ENCODE measurements at regions not wholly inside any gene's neighbourhood (a gene's known extent, or its start where the extent isn't known, plus 50 kb on each side); places are given as distances from the start of the nearest gene placed in this dataset.
"Not testable (repeated sequence)": the region's sequence is repeated elsewhere in the genome, so short reads cannot be mapped to it uniquely, and the experiment has no call there.

GRCh38 chr14:53626761-53627160 is 329.9 kb downstream of the BMP4 start:
- H3K27ac ChIP-seq (ENCODE audit: insufficient read depth, low read length, poor library complexity, severe bottlenecking): no peak overlapping the region
- no peaks in the 10 kb centered on the region for H3K9me3 ChIP-seq (ENCODE audit: control insufficient read depth, low read length)
- H3K36me3 ChIP-seq (ENCODE audit: control insufficient read depth, insufficient read depth, low read length): no peaks in the 10 kb centered on the region
- no peaks in the 10 kb centered on the region for H3K27me3 ChIP-seq (replicated peaks; ENCODE audit: control insufficient read depth, insufficient read depth, low read length, poor library complexity, severe bottlenecking)
- DNase-seq: no peak
- H3K4me1 ChIP-seq (ENCODE audit: control insufficient read depth, insufficient read depth, low read length, poor library complexity, severe bottlenecking): no peaks in the 10 kb centered on the region
- no peak overlapping the region for H3K4me3 ChIP-seq (ENCODE audit: insufficient read depth, low read depth, low read length, poor library complexity, severe bottlenecking)

- no peaks in the 10 kb centered on the region for H3K4me1 ChIP-seq (ENCODE audit: control insufficient read depth, insufficient read depth, low read length, poor library complexity, severe bottlenecking)
- H3K9me3 ChIP-seq (ENCODE audit: control insufficient read depth, low read length): no peaks in the 10 kb centered on the region
- no peak for DNase-seq
- H3K4me3 ChIP-seq (ENCODE audit: insufficient read depth, low read depth, low read length, poor library complexity, severe bottlenecking): no peak overlapping the region
- H3K27me3 ChIP-seq (replicated peaks; ENCODE audit: control insufficient read depth, insufficient read depth, low read length, poor library complexity, severe bottlenecking): no peaks in the 10 kb centered on the region
- no peak overlapping the region for H3K27ac ChIP-seq (ENCODE audit: insufficient read depth, low read length, poor library complexity, severe bottlenecking)
- H3K36me3 ChIP-seq (ENCODE audit: control insufficient read depth, insufficient read depth, low read length): no peaks in the 10 kb centered on the region
These were observed 334.2 kb downstream of the BMP4 start for GRCh38 chr14:53622447-53622846.

- Histone ChIP-seq H3K9me3 (ENCODE audit: control insufficient read depth, low read length) (no peaks in the 10 kb centered on the region), H3K27me3 (replicated peaks; ENCODE audit: control insufficient read depth, insufficient read depth, low read length, poor library complexity, severe bottlenecking) (no peaks in the 10 kb centered on the region), H3K27ac (ENCODE audit: insufficient read depth, low read length, poor library complexity, severe bottlenecking) (no peak overlapping the region), H3K4me3 (ENCODE audit: insufficient read depth, low read depth, low read length, poor library complexity, severe bottlenecking) (no peak overlapping the region), H3K4me1 (ENCODE audit: control insufficient read depth, insufficient read depth, low read length, poor library complexity, severe bottlenecking) (no peaks in the 10 kb centered on the region), H3K36me3 (ENCODE audit: control insufficient read depth, insufficient read depth, low read length) (no peaks in the 10 kb centered on the region)
- DNase-seq: no peak
These were observed 334.7 kb downstream of the BMP4 start for GRCh38 chr14:53621921-53622320.

GRCh38 chr14:53621433-53621832 is 335.2 kb downstream of the BMP4 start:
- no peaks in the 10 kb centered on the region for H3K9me3 ChIP-seq (ENCODE audit: control insufficient read depth, low read length)
- no peaks in the 10 kb centered on the region for H3K4me1 ChIP-seq (ENCODE audit: control insufficient read depth, insufficient read depth, low read length, poor library complexity, severe bottlenecking)
- H3K27me3 ChIP-seq (replicated peaks; ENCODE audit: control insufficient read depth, insufficient read depth, low read length, poor library complexity, severe bottlenecking): no peaks in the 10 kb centered on the region
- H3K27ac ChIP-seq (ENCODE audit: insufficient read depth, low read length, poor library complexity, severe bottlenecking): no peak overlapping the region
- no peaks in the 10 kb centered on the region for H3K36me3 ChIP-seq (ENCODE audit: control insufficient read depth, insufficient read depth, low read length)
- no peak for DNase-seq
- H3K4me3 ChIP-seq (ENCODE audit: insufficient read depth, low read depth, low read length, poor library complexity, severe bottlenecking): no peak overlapping the region

GRCh38 chr14:53620890-53621289 is 335.7 kb downstream of the BMP4 start:
- no peaks in the 10 kb centered on the region for H3K36me3 ChIP-seq (ENCODE audit: control insufficient read depth, insufficient read depth, low read length)
- no peaks in the 10 kb centered on the region for H3K4me1 ChIP-seq (ENCODE audit: control insufficient read depth, insufficient read depth, low read length, poor library complexity, severe bottlenecking)
- no peaks in the 10 kb centered on the region for H3K9me3 ChIP-seq (ENCODE audit: control insufficient read depth, low read length)
- no peak for DNase-seq
- no peak overlapping the region for H3K27ac ChIP-seq (ENCODE audit: insufficient read depth, low read length, poor library complexity, severe bottlenecking)
- no peak overlapping the region for H3K4me3 ChIP-seq (ENCODE audit: insufficient read depth, low read depth, low read length, poor library complexity, severe bottlenecking)
- H3K27me3 ChIP-seq (replicated peaks; ENCODE audit: control insufficient read depth, insufficient read depth, low read length, poor library complexity, severe bottlenecking): no peaks in the 10 kb centered on the region

GRCh38 chr14:53620317-53620716 is 336.3 kb downstream of the BMP4 start:
- H3K36me3 ChIP-seq (ENCODE audit: control insufficient read depth, insufficient read depth, low read length): no peaks in the 10 kb centered on the region
- H3K4me3 ChIP-seq (ENCODE audit: insufficient read depth, low read depth, low read length, poor library complexity, severe bottlenecking): no peak overlapping the region
- DNase-seq: no peak
- H3K9me3 ChIP-seq (ENCODE audit: control insufficient read depth, low read length): no peaks in the 10 kb centered on the region
- H3K4me1 ChIP-seq (ENCODE audit: control insufficient read depth, insufficient read depth, low read length, poor library complexity, severe bottlenecking): no peaks in the 10 kb centered on the region
- no peaks in the 10 kb centered on the region for H3K27me3 ChIP-seq (replicated peaks; ENCODE audit: control insufficient read depth, insufficient read depth, low read length, poor library complexity, severe bottlenecking)
- no peak overlapping the region for H3K27ac ChIP-seq (ENCODE audit: insufficient read depth, low read length, poor library complexity, severe bottlenecking)

GRCh38 chr14:53619691-53620231 is 336.9 kb downstream of the BMP4 start:
- Histone ChIP-seq H3K27ac (ENCODE audit: insufficient read depth, low read length, poor library complexity, severe bottlenecking) (no peak overlapping the region), H3K4me1 (ENCODE audit: control insufficient read depth, insufficient read depth, low read length, poor library complexity, severe bottlenecking) (no peaks in the 10 kb centered on the region), H3K27me3 (replicated peaks; ENCODE audit: control insufficient read depth, insufficient read depth, low read length, poor library complexity, severe bottlenecking) (no peaks in the 10 kb centered on the region), H3K4me3 (ENCODE audit: insufficient read depth, low read depth, low read length, poor library complexity, severe bottlenecking) (no peak overlapping the region), H3K36me3 (ENCODE audit: control insufficient read depth, insufficient read depth, low read length) (no peaks in the 10 kb centered on the region), H3K9me3 (ENCODE audit: control insufficient read depth, low read length) (no peaks in the 10 kb centered on the region)
- DNase-seq: no peak

- not testable (repeated sequence) for H3K27me3 ChIP-seq (replicated peaks; ENCODE audit: control insufficient read depth, insufficient read depth, low read length, poor library complexity, severe bottlenecking); DNase-seq; H3K27ac ChIP-seq (ENCODE audit: insufficient read depth, low read length, poor library complexity, severe bottlenecking); H3K4me3 ChIP-seq (ENCODE audit: insufficient read depth, low read depth, low read length, poor library complexity, severe bottlenecking); H3K9me3 ChIP-seq (ENCODE audit: control insufficient read depth, low read length); H3K36me3 ChIP-seq (ENCODE audit: control insufficient read depth, insufficient read depth, low read length); H3K4me1 ChIP-seq (ENCODE audit: control insufficient read depth, insufficient read depth, low read length, poor library complexity, severe bottlenecking)
These were observed 340.1 kb downstream of the BMP4 start for GRCh38 chr14:53616536-53616935.

- no peak for DNase-seq
- no peak overlapping the region for H3K4me3 ChIP-seq (ENCODE audit: insufficient read depth, low read depth, low read length, poor library complexity, severe bottlenecking)
- H3K27ac ChIP-seq (ENCODE audit: insufficient read depth, low read length, poor library complexity, severe bottlenecking): no peak overlapping the region
- H3K27me3 ChIP-seq (replicated peaks; ENCODE audit: control insufficient read depth, insufficient read depth, low read length, poor library complexity, severe bottlenecking): no peaks in the 10 kb centered on the region
- H3K9me3 ChIP-seq (ENCODE audit: control insufficient read depth, low read length): no peaks in the 10 kb centered on the region
- H3K4me1 ChIP-seq (ENCODE audit: control insufficient read depth, insufficient read depth, low read length, poor library complexity, severe bottlenecking): no peaks in the 10 kb centered on the region
- no peaks in the 10 kb centered on the region for H3K36me3 ChIP-seq (ENCODE audit: control insufficient read depth, insufficient read depth, low read length)
These were observed 341.4 kb downstream of the BMP4 start for GRCh38 chr14:53615252-53615651.

GRCh38 chr14:53613404-53614253 is 343.0 kb downstream of the BMP4 start:
- H3K27me3 ChIP-seq (replicated peaks; ENCODE audit: control insufficient read depth, insufficient read depth, low read length, poor library complexity, severe bottlenecking): no peaks in the 10 kb centered on the region
- no peaks in the 10 kb centered on the region for H3K4me1 ChIP-seq (ENCODE audit: control insufficient read depth, insufficient read depth, low read length, poor library complexity, severe bottlenecking)
- no peaks in the 10 kb centered on the region for H3K36me3 ChIP-seq (ENCODE audit: control insufficient read depth, insufficient read depth, low read length)
- no peak overlapping the region for H3K27ac ChIP-seq (ENCODE audit: insufficient read depth, low read length, poor library complexity, severe bottlenecking)
- H3K4me3 ChIP-seq (ENCODE audit: insufficient read depth, low read depth, low read length, poor library complexity, severe bottlenecking): no peak overlapping the region
- H3K9me3 ChIP-seq (ENCODE audit: control insufficient read depth, low read length): no peaks in the 10 kb centered on the region
- no peak for DNase-seq

Measured in effector memory CD4-positive, alpha-beta T cell (primary cell).